Left renal pelvis (tissue), 4 donors: ENCODE measurements at regions not wholly inside any gene's neighbourhood (a gene's known extent, or its start where the extent isn't known, plus 50 kb on each side); places are given as distances from the start of the nearest gene placed in this dataset.

Experiments used
- DNase-seq, 4 donors: peaks; one replicate each; pipeline ENCODE4 v3.0.0-alpha.2; 2013; ENCODE audit warnings: low read depth in 4 of 4, low spot score in 3 of 4

DNA sequence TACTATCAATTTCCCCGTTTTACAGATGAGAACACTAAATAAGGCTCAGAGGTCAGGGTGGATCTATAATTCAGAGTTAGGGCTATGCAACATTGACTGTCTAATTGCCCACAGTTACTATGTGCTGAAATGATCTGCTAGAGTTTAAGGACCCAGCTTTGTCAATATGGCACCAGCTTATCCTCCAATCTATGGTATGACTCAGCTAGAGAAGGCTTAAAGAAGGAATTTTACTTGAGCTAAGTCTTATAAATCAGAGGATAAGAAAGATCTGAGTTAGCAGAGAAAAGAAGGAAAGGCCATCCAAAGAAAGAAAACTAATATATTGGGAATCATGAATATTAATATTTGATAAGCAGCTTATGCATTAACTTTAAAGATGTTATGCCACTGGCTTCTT, 78.1 kb downstream of the ASB9 start:
- no peak for DNase-seq

DNA sequence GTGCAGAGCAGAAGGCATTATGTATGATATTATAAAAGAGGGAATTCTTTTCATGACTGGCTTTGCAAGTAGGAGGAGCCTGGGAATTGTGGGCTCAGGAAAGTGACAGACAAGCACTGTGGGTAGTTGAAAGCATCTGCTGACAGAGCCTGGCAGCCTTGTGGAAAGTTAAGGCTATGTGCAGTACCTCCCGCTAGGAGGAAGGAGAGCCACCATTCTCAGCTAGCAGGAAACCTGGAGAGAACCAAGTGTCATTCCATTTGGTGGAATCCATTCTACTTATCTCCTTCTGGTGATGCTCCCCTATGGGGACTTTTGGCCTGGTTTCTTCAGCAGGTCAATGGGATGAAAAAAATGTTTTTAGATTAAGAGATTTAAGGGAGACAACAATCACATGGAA, 81.8 kb downstream of the ASB9 start:
- DNase-seq, result no peak

DNA sequence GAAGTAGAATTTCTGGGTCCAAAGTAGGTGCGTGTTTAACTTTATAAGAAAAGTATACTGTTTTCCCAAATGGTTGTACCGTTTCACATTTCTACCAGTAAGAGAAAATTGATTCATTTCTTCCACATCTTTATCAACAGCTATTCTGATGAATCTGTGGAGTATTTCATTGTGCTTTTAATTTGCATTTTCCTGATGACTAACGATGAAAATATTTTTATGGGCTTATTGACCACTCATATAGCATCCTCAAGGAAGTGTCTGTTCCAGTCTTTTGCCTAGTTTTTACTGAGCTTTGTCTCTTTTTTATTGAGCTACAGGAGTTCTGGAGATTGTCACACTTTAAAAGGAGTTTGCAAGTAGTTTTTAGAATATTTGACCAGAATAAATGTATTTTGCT, 92.6 kb downstream of the ASB9 start:
- DNase-seq, result no peak

DNA sequence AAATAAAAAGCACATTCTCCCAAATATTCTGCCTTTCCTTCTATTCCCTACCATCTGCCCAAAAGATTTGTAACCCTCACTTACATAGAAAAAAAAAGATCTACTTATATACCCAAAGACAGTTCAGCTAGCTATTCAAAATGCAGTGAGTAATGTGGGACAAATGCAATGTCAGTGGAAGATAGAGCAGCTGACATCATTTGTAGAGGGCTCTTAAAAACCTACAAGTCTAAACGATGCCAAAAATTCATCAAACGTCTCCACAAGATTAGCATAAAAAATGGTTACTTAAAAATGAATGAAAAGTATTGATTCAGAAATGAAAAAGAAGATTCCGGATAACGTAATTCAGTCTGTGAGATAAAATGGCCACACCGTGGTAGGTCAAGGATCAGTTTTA, 96.5 kb downstream of the ASB9 start:
- no peak for DNase-seq

DNA sequence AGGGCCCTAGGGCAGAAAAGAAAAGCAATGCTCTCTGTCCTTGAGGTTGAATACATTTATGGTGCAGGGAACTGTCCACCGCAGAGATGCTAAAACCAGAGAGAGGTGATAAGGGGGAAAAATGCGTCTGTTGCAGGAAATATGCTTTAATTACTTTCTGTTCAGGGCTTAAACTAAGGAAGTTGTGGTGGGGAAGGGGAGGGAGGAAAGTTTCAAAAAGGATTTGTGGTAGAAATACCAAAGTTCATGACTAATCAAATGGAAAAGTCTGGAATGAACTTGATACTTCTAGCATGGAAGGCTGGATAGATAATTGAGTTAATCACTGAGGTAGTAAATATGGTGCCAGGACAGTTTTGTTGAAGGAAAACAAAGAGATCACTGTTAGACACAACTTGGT, 99.0 kb downstream of the ASB9 start:
- no peak for DNase-seq

DNA sequence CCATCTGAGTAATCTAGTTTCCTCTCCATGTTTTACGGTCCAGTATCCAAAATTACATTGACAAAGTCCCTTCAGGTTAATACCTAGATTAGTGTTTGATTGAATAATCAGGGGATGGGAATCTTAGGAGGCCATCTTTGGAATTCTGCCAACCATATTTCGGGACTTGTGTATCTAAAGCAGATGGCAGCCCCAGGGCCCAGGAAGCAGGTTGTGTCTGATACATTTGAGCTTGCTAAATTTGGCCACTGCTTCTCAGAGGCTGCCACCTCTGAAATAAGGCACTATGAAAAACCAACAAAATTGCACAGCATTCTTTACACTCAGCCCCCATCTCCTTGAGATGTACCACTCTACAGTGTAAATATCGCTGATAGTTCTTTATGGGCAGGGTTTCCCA, 102.1 kb downstream of the ASB9 start:
- DNase-seq, result no peak

DNA sequence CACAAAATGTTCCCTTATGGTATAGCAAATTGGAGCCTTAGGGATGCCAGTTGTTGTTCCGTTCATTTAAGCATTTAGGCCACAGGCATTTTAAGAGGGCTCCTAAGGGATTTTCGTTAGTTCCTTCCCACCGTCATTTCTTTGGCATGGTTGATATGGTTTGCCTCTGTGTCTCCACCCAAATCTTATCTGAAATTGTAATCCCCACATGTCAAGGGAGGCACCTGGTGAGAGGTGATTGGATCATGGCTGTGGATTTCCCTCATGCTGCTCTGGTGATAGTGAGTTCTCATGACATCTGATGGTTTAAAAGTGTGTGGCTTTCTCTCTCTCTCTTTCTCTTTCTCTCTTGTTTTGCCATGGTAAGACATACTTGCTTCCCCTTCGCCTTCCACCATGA, 104.1 kb downstream of the ASB9 start:
- no peak for DNase-seq

DNA sequence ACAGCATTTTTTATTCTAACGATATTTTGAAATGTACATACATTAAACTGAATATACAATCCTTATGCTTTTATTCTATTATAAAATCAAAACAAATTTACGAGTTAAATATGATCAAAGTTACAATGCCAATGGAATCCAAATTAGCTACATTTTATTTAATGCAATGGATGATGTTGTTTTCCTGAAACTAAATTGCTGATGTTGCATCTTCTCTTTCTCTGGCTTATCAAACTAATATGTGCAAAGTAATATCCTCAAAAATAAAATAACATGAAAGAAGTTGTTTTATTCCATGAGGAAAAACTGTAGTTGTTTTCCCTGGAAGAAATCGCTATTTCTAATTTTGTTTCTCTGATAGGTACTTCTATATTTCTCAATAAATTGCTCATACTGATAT, 106.8 kb downstream of the ASB9 start:
- no peak for DNase-seq

DNA sequence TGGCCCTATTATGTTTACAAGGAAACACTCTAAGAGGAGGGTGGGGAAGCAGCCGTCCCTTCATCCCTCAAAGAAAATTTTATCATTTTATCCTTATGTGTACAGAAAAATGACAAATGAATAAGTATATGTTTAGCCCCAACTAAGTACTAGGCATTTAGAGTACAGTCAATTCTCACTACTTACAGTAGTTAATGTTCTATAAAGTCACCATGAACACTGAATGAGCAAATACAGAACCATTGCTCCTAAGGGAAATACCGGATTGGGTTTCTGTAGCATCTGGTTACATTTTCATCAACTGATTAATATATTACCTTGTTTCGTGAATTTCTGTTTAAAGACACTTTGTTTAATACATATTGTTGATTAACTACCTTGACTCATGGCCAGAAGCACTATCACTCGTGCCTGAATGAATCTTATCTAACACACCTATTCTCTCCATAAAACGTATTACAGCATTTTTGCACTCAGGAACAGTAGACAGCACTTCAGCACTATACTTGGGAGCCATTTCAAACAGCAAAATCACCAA, 109.3 kb downstream of the ASB9 start:
- no peak for DNase-seq

DNA sequence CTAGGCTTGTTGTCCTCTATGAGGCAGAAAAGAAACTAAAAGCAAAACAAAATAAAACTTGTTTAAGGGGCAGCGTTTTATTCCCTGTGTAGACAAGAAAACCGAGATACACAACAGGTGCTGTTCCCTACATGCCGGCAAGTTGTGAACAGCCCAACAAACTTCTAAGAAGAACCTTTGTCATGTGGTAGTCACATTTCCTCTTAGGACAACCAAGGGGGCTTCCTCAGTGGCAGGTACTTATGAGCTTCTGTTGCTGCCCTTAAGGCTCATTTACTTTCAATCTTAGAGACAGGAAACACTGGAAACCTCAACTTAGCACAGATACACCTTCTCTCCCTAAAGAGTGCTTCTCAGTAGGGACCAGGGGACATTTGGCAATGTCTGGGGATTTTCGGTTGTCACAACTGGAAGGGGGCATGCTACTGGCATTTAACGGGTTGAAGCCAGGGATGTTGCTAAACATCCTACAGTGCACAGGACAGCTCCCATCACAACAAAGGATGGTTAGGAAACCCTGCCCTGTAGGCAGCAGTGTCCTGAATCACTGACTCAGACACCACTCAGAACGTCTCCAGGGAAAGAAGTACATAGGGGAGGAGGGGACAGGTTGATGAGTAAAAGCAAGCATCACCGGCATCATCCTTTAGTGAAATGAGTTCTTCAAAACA, 111.0 kb downstream of the ASB9 start:
- DNase-seq, result no peak

DNA sequence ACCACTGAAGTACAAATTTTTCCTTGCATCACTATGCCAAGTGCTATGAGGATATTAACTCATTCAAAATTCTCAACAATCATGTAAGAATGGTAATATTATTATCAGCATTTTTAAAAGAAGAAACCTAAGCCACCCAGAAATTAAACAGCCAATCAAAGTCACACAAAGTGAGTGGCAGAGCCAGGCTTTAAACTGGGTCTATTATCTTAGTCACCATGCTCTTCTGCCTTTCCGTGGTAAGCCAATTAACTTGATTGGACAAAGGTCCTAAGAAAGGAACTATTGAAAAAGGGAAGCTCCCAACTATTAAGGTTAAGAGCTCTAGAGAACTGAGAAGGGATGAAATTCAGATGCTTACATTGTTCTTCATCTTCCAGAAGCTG, 111.5 kb downstream of the ASB9 start:
- no peak for DNase-seq

DNA sequence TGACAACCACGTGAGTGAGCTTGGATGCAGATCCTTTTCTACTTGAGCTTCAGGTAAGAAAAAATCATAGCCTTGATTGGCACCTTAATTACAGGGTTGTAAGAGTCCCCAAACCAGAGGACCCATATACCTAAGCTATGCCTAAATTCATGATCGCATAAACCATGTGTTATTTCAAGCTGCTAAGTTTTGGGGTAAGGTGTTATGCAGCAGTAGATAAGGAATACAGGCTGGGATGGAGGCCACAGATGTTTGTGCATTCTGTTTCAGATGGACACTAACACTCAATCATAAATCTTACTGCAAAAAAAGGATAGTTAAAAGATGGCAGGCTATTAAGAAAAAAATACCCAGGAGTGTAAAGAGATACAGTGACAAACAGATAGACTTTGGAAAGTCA, 112.3 kb downstream of the ASB9 start:
- no peak for DNase-seq

DNA sequence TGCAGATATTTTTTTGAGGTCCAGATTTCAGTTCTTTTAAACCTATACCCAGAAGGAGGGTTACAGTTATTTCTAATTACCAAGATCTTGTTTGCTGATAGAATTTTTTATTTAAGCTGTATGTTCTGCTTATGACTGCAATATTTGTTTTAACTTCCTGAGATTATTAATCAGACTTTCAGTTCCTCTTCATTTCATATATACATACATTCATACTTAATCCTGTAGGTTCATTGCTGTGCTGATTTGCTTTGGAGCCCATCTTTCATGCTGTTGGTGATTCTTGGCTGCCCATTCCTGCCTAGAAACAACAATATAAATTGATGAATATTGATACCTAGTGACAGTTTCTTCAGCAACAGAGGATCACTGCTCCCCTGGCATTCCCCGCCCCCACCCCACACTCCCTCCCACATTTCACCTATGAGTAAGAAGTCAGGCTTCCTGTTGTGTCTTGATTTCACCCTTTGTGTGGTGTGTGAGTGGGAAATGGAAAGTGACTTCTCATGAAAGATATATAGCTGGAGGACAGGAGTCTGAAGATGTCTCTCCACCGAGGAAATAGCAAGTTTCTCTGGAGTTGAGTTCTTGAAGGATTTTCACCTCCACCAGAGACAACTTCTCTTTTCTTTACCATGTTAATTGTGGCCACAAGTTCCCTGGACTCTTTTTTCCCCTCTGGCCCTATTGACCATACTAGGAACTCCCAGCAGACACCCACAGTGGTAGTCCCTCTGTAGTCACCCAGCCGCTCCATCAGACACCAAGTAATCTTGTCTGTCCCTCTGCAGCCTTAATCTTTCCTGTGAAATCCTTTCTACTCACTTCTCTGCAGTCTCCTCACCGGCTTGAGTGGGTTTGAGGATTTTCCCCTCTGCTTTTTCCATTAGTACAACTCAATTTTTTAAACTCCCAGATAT, 118.4 kb downstream of the ASB9 start:
- no peak for DNase-seq

DNA sequence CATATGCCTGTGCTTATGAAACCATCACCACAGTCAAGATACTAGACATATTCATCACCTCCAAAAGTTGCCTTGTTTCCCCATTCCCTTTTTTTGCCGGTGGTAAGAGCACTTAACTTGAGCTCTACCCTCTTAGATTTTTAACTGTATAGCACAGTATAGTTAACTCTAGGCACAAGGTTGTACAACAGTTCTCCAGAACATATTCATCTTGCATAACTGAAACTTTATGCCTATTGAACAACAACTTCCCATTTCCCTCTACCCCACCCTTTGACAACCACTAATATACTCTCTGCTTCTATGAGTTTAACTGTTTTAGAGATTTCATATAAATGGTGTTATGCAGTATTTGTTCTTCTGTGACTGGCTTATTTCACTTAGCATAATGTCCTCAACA, 119.3 kb downstream of the ASB9 start:
- no peak for DNase-seq

DNA sequence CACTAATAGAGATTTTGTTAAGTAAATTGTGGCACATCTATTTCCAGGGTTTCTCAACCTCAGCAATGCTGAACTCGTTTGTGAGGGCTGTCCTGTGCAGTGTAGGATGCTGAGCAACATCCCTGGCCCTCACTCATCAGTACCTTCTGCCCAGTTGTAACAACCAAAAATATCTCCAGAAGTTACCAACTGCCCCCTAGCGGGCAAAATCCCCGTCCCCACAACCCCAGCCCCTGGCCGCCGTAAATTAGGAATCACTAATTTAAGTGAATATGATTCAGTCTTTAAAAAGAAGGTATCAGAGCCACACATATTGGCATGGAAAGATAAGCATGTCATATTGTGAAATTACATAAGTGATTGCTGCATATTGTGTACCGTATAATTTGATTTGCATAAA, 123.4 kb downstream of the ASB9 start:
- no peak for DNase-seq

DNA sequence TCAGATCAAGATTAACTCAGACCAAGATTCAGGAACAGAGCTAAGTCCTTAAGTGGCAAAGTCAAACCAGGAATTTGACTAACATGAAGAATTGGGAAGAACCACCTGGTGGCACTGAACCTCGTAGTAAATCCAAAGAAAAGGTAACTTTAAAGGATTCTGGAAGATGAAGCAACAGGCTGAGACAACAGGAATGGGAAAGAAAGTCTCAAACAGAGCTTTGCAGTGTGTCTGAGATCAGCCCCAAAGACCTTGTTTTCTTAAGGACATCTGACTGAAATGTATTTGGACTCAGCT, 126.1 kb downstream of the ASB9 start:
- DNase-seq, result no peak

DNA sequence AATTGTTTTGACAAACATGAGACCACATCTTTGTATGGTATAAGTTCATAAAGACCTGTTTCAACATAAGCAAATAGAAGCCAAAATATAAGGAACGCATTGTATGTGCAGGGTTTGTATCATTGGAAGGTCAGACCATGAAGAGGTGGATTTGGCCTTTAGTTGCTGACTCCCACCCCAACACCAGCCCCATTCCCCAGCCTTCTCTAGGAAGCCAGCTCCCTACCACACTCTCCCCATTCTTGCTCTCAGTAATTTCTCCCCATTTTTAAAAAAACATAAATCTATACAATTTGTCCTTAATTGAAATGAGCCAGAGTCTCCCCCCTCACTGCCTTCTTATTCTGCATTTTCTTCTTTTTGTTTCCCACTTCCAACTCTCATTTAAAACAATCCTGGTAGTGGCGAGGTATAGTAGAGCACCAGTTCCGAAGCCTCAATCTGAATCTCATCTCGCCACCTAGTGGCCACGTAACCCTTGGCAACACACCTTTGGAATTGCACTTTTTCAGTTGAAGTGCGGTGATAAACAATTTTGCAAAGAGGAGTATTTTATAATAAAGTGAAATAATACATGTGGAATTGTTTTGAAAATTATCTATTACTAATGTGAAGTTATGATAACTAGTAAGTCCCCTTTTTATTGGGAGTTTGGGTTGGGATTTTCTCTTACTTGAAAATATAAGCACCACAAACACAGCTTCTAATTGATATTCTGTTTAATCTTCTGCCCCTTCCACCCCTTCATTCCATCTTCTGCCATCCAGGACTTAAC, 126.6 kb downstream of the ASB9 start:
- peak in 3 of 4 donors; percentile 1 to 4 (median 4) for DNase-seq

DNA sequence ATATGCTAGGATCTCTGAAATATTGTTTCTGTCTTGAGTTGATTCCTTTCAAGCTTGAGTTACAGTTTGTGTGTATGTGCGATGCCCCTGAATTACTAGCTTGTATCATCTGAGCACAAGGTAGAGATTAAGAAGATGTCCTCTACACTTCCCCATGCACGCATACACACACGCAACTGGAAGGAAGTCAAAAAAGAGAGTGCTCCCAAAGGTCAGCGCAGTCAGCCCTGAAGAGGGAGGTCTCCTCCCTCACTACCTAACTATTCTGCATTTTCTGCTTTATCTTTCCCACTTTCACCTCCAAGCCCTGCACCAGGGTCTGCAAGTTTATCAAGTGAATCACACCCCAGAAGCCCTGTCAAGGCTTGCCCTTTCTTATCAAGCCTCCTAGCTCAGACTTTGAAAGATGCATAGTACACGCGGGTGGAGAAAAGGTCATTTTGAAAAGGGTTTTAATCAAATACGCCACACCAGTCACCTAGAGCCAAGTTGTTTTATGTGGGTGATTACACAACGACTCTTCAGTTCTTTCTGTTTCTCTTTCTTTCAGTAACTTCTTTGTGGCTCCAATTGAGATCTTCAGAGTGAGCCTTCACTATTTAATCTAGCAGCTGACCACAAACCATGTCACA, 127.7 kb downstream of the ASB9 start:
- no peak for DNase-seq

DNA sequence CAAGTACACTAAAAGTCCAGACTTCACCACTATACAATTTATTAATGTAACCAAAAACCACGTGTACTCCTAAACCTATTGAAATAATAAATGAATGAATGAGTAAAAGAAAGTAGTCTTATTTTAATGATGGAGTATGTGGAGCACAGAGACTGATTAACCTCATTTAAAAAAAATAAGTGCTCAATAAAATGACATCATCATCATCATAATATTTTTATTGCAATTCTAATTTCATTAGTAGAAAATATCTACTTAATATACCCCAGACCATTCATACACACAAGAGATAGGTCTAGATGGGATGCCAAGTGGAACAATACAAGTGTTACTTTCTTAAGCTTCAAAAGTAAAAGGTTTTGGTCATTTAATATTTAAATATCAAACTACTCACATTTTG, 133.1 kb downstream of the ASB9 start:
- no peak for DNase-seq

DNA sequence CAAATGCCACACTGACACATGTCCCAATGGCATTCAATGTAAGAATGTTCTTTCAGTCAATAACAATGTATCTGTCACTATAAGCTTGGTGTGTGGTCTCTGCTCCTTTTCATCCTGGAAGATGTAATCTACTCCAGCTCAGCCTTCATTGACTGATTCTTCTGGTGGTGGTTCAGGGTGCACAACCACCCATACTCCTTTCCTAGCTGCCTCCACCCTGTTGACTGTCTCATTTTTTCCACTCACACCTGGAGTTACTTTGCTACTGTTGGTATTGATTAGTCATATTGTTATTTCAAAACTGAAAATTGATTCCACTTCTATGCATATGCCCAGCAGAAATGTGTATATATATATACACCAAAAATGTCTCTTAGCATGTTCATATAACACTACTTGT, 140.5 kb downstream of the ASB9 start:
- no peak for DNase-seq

DNA sequence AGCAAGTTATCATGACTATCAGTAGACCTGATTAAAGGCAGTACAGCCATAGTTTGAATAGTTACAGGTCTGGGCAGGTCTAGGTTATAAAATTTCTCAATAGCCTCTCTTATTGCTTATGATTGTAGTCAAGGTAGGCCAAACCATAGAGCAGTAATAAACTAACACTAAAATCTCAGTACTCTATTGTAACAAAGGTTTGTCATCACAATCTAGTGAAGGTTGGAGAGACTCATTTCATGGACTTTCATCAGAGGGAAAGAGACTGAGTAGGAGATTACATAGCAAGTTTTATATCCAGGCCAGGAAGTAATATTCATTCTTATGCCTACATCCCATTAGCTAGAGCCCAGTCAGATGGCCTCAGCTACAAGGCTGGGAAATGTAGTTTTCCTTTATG, 141.0 kb downstream of the ASB9 start:
- DNase-seq, result no peak
